Subcutaneous abdominal adipose tissue (tissue), 5 donors: ENCODE measurements at regions not wholly inside any gene's neighbourhood (a gene's known extent, or its start where the extent isn't known, plus 50 kb on each side); places are given as distances from the start of the nearest gene placed in this dataset.
"Not testable (repeated sequence)": the region's sequence is repeated elsewhere in the genome, so short reads cannot be mapped to it uniquely, and the experiment has no call there.

Experiments
- H3K27ac ChIP-seq: one replicate; pipeline ENCODE4 v1.7.0; 2013; ENCODE audit warnings: low read depth, mild to moderate bottlenecking, inconsistent platforms, low read length, moderate library complexity
- H3K27me3 ChIP-seq, 5 donors: one replicate each; pipeline ENCODE4 v1.7.0; 2013; ENCODE audit warnings: low read length in 5 of 5, inconsistent platforms in 1 of 5; ENCODE audit not compliant: control insufficient read depth in 5 of 5, insufficient read depth in 4 of 5
- H3K36me3 ChIP-seq, 5 donors: one replicate each; pipeline ENCODE4 v1.7.0; 2013; ENCODE audit warnings: low read length in 5 of 5; ENCODE audit not compliant: control insufficient read depth in 5 of 5, insufficient read depth in 5 of 5
- H3K4me1 ChIP-seq, 5 donors: one replicate each; pipeline ENCODE4 v1.7.0; 2013; ENCODE audit warnings: low read length in 5 of 5, mild to moderate bottlenecking in 3 of 5, moderate library complexity in 1 of 5; ENCODE audit not compliant: control insufficient read depth in 5 of 5, insufficient read depth in 5 of 5
- H3K4me3 ChIP-seq, 5 donors: one replicate each; pipeline ENCODE4 v1.7.0; 2013; ENCODE audit warnings: low read length in 5 of 5, low read depth in 1 of 5
- H3K9ac ChIP-seq, 5 donors: one replicate each; pipeline ENCODE4 v1.7.0; 2013; ENCODE audit warnings: low read length in 5 of 5, mild to moderate bottlenecking in 4 of 5, moderate library complexity in 3 of 5
- H3K9me3 ChIP-seq, 5 donors: one replicate each; pipeline ENCODE4 v1.7.0; 2013; ENCODE audit warnings: low read length in 5 of 5; ENCODE audit not compliant: control insufficient read depth in 5 of 5
- donor health status: healthy.
- donor health status: healthy.
- donor health status: healthy.
- donor health status: healthy.
- donor health status: healthy.

DNA sequence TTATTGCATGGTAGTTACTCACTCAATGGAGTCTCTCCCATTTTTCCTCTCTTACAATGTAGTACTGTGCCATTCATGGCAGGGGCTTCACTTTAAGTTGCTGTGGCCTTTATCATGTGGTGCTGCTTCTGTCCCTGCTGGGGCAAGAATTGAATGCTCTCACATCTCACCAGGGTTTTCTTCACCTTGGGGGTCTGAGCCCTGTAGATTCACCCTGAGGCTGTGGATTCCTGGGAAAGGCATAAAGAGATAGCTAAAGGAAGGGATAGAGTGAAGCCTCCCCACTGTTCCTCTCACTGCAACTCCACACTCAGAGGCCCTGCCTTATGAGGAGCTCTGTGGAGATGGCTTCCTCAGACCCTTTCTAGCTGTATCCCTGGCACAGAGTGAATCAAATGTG, 178.5 kb upstream of the GOT2 start:
- Histone ChIP-seq H3K27me3 (no peaks in the 10 kb centered on the region), H3K4me1 (peaks cover 0 to 2% (median 0%) of the 10 kb centered on the region in 5 donors), H3K9me3 (no peaks in the 10 kb centered on the region), H3K4me3 (no peak overlapping the region), H3K9ac (no peak overlapping the region), H3K36me3 (no peaks in the 10 kb centered on the region), H3K27ac (no peak overlapping the region)

DNA sequence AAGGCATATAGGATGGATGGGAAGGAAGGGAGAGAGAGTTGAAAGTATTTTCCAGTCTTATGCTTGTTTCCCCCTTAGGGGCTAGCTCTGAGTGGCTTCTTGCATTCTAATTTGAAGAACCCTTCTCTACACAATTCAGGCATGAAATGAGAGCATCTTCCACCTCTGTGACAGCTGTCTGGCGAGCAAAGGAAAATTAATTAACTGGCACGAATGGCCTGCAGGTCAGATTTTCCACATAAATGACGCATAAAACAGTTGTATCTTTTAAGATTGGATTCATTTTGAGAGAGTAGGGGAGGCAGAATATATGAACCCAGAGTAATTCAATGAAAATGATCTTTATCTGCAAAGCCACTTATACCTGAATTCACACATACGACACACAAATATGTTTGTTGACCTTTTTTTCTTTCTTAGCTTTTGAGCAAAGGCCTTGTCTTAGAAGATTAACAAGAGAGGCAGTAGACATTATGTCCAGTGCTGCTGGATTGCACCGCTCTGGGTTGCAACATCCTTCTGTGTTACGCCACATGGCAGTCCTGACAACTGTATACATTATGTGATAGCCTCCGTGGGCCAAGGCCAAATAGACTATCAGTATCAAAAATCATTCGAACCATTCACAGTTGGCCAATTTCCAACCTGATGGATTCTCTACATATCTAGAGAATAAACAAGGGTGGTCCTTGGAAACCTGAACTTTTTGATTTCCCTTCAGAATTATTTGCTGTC, 173.0 kb upstream of the GOT2 start:
- Histone ChIP-seq H3K4me1 (peaks cover 0 to 2% (median 0%) of the 10 kb centered on the region in 5 donors), H3K9ac (no peak overlapping the region), H3K27ac (no peak overlapping the region), H3K4me3 (no peak overlapping the region), H3K27me3 (no peaks in the 10 kb centered on the region), H3K36me3 (no peaks in the 10 kb centered on the region), H3K9me3 (no peaks in the 10 kb centered on the region)

DNA sequence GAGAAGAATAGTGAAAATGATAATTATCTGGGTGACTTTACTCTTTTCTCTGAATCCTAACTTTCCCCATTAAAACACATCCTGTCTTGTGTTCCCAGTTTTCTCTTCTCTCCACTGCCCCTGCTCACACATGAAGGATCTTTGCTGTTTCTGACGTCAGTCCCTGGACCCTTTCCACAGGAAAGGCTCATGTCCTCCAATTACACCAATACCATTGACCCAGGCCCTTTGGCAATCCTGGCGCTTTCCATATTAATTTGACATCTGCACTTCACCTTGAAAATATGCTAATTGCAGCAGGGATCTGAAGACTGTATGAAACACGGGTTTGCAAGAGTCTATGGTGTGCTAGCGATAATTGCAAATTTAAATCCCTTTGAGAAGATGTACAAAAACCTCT, 170.2 kb upstream of the GOT2 start:
- no peak overlapping the region for H3K27ac ChIP-seq
- no peak overlapping the region for H3K9ac ChIP-seq
- H3K4me3 ChIP-seq, result no peak overlapping the region
- H3K36me3 ChIP-seq, result no peaks in the 10 kb centered on the region
- no peaks in the 10 kb centered on the region for H3K27me3 ChIP-seq
- no peaks in the 10 kb centered on the region for H3K9me3 ChIP-seq
- H3K4me1 ChIP-seq, result no peaks in the 10 kb centered on the region

DNA sequence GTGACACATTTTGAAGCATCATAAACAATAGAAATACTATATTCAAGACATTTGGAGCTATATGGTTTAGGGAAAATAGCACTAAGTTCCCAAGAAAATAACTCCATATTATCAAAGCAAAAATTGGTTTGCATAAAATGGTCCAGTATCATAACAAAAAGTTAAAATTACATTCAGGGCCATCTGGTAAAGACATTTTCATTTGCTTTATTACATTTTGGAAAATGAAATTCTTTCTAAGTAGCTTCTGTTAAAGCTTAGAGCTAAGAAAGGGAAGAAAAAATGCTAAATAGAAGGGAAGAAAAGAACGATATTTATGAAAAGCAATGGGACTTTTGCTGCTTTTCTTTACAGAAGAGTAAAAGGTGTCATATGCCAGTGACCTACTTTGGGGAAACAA, 155.4 kb upstream of the GOT2 start:
- Histone ChIP-seq H3K36me3 (no peaks in the 10 kb centered on the region), H3K9ac (no peak overlapping the region), H3K4me3 (no peak overlapping the region), H3K9me3 (no peaks in the 10 kb centered on the region), H3K27me3 (no peaks in the 10 kb centered on the region), H3K4me1 (no peaks in the 10 kb centered on the region), H3K27ac (no peak overlapping the region)

DNA sequence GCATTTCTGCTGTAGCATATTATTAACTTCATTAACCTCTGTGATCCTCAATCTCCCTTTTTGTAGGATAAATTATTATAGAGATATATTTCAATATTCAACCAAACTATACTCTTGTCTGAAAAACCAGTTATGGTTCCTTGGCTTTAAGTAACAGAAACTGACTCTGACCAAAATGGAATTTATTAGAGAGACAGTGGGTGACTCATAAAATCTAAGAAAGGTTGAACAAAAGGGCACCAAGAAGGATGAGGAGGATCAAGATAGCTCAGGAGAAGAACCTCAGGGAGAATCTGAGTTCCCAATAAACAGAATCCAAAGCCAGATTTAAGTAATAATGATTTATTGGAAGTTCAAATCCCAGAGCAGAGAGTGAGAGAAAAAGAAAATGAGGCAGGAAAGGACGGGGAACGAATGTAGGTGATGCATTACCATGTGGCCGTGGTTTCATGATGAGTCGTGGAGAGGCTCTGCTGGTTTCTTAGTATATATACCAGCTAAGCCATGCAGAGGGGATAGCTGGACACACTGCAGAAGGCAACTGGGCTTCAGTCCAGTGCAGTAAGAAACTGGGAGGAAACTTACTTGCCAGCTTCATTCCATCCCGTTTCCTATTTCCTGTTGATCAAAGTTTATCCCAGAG, 151.5 kb upstream of the GOT2 start:
- Histone ChIP-seq H3K27me3 (no peaks in the 10 kb centered on the region), H3K9ac (no peak overlapping the region), H3K36me3 (no peaks in the 10 kb centered on the region), H3K9me3 (no peaks in the 10 kb centered on the region), H3K4me3 (no peak overlapping the region), H3K4me1 (no peaks in the 10 kb centered on the region), H3K27ac (no peak overlapping the region)

DNA sequence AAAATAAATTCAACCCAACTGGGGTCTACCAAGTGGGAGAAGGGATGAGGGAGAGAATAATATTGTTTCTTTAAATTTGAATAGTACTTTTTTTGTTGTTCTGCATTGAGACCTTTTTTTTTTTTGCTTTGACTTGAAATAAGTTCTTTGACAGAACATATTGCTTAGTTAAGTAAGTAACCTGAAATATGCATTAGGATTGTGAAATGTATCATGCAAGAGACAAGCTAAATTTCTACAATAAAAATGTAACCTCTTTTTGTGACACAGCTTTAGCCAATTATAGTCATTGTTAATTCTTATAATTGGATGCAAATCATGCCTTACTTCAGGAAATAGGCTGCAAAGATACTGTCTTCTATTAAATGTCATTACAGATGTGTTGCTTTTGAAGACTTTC, 150.0 kb upstream of the GOT2 start:
- no peak overlapping the region for H3K4me3 ChIP-seq
- H3K36me3 ChIP-seq, result no peaks in the 10 kb centered on the region
- H3K4me1 ChIP-seq, result no peaks in the 10 kb centered on the region
- no peak overlapping the region for H3K27ac ChIP-seq
- no peaks in the 10 kb centered on the region for H3K9me3 ChIP-seq
- no peaks in the 10 kb centered on the region for H3K27me3 ChIP-seq
- no peak overlapping the region for H3K9ac ChIP-seq

DNA sequence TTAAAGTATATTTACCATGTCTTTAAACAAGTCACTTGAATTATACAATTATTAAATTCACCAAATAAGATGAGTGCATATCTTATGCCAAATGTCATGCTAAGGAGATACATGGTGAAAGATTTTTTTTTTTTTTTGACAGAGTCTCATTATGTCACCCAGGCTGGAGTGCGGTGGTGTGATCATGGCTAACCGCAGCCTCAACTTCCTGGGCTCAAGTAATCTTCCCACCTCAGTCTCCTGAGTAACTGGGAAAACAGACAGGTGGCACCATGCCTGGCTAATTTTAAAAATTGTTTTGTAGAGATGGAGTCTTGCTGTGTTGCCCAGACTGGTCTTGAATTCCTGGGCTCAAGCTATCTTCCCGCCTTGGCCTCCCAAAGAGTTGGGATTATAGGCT, 149.0 kb upstream of the GOT2 start:
- H3K9me3 ChIP-seq, result no peaks in the 10 kb centered on the region
- H3K9ac ChIP-seq, result no peak overlapping the region
- H3K4me3 ChIP-seq, result no peak overlapping the region
- no peak overlapping the region for H3K27ac ChIP-seq
- H3K4me1 ChIP-seq, result no peaks in the 10 kb centered on the region
- no peaks in the 10 kb centered on the region for H3K27me3 ChIP-seq
- no peaks in the 10 kb centered on the region for H3K36me3 ChIP-seq

DNA sequence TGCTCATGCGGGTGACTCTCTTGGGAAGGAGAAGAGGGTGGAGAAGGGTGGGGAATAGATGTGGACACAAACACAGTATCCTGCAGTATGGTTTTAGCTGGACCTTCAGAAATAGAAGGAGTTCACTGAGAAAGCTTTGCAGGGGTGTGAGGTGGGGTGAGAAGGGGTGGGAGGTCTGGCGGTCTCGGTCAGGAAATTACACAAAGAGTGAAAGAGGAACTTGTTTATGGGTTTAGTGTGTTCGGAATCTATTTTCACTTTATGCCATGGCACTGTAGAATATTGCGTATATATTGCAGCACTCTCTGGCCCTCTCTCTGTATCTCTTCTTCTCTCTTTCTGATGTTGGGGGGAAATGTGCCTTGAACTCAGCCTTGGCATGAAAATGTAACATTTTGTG, 148.2 kb upstream of the GOT2 start:
- Histone ChIP-seq H3K9ac (no peak overlapping the region), H3K27ac (no peak overlapping the region), H3K4me3 (no peak overlapping the region), H3K4me1 (no peaks in the 10 kb centered on the region), H3K36me3 (no peaks in the 10 kb centered on the region), H3K9me3 (no peaks in the 10 kb centered on the region), H3K27me3 (no peaks in the 10 kb centered on the region)

DNA sequence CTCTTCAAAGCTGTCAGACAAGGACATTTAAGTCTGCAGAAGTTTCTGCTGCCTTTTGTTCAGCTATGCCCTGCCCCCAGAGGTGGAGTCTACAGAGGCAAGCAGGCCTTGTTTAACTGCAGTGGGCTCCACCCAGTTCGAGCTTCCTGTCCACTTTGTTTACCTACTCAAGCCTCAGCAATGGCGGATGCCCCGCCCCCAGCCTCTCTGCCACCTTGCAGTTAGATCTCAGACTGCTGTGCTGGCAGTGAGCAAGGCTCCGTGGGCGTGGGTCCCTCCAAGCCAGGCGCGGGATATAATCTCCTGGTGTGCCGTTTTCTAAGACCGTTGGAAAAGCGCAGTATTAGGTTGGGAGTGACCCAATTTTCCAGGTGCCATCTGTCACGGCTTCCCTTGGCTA, 144.5 kb upstream of the GOT2 start:
- H3K27ac ChIP-seq, H3K9ac ChIP-seq, H3K27me3 ChIP-seq: not testable (repeated sequence)

DNA sequence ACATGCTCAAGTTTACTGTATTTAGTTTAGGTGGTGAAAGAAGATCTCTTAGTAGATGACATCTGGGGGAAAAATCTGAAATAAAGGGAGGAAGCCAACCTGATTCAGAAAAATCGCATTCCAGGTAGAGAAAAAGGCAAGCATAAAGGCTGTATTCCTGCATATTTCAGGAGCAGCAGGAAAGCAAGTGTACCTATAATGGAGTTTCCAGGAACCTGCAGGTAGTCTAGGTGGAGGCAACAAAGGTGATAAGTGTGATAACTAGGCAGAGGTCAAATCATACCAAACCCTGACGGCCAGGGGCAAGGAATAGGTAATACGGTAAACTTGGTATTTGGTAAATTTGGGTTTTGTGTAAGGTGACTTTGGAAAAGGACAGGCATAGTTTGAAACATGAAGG, 132.8 kb upstream of the GOT2 start:
- no peaks in the 10 kb centered on the region for H3K36me3 ChIP-seq

More for the DNA sequence above, 144.5 kb upstream of the GOT2 start:
- H3K36me3 ChIP-seq, H3K4me3 ChIP-seq, H3K4me1 ChIP-seq, H3K9me3 ChIP-seq: not testable (repeated sequence)

More for the DNA sequence above, 132.8 kb upstream of the GOT2 start:
- no peak overlapping the region for H3K9ac ChIP-seq
- H3K4me1 ChIP-seq, result no peaks in the 10 kb centered on the region
- H3K9me3 ChIP-seq, result no peaks in the 10 kb centered on the region
- H3K27ac ChIP-seq, result no peak overlapping the region
- no peak overlapping the region for H3K4me3 ChIP-seq
- no peaks in the 10 kb centered on the region for H3K27me3 ChIP-seq
